Retinal pigment epithelial cell (primary cell): ENCODE measurements at regions not wholly inside any gene's neighbourhood (a gene's known extent, or its start where the extent isn't known, plus 50 kb on each side); places are given as distances from the start of the nearest gene placed in this dataset.
"Not testable (repeated sequence)": the region's sequence is repeated elsewhere in the genome, so short reads cannot be mapped to it uniquely, and the experiment has no call there.

Experiments used
- DNase-seq: peaks from one replicate; pipeline ENCODE4 v3.0.0-alpha.2; 2010; ENCODE audit warnings: low read depth
- H3K4me3 ChIP-seq: 2 replicates; pipeline ENCODE4 v1.5.1; 2011; ENCODE audit warnings: mild to moderate bottlenecking, low read length, control low read depth, moderate library complexity
- CTCF ChIP-seq: conservative IDR thresholded peaks from 2 replicates; pipeline ENCODE4 v1.5.1; 2011; ENCODE audit warnings: low read depth, low read length, control low read depth, inconsistent platforms

GRCh38 chr5:174464504-174465165 is 259.7 kb upstream of the MSX2 start:
- DNase-seq, result no peak
- H3K4me3 ChIP-seq, result no peak overlapping the region
- peak; percentile 54 for TF ChIP-seq CTCF

- not testable (repeated sequence) for DNase-seq, H3K4me3 ChIP-seq
Measured at GRCh38 chr5:174471528-174471927, 252.9 kb upstream of the MSX2 start.

GRCh38 chr5:174472956-174473355 is 251.4 kb upstream of the MSX2 start:
- H3K4me3 ChIP-seq, result no peak overlapping the region
- TF ChIP-seq CTCF, result no peak
- no peak for DNase-seq

- H3K4me3 ChIP-seq, DNase-seq: not testable (repeated sequence)
Measured at GRCh38 chr5:174476001-174476400, 248.4 kb upstream of the MSX2 start.

GRCh38 chr5:174479325-174479724 is 245.1 kb upstream of the MSX2 start:
- TF ChIP-seq CTCF, result no peak
- no peak overlapping the region for H3K4me3 ChIP-seq
- no peak for DNase-seq

- no peak for TF ChIP-seq CTCF
Measured at GRCh38 chr5:174481737-174482136, 242.6 kb upstream of the MSX2 start.

GRCh38 chr5:174482607-174483024 is 241.8 kb upstream of the MSX2 start:
- H3K4me3 ChIP-seq, result no peak overlapping the region
- no peak for DNase-seq
- no peak for TF ChIP-seq CTCF

More at GRCh38 chr5:174481737-174482136, 242.6 kb upstream of the MSX2 start:
- no peak for DNase-seq
- H3K4me3 ChIP-seq, result no peak overlapping the region

GRCh38 chr5:174483411-174483810 is 241.0 kb upstream of the MSX2 start:
- H3K4me3 ChIP-seq, result no peak overlapping the region
- TF ChIP-seq CTCF, result no peak
- no peak for DNase-seq
